SK-N-SH treated with all-trans-retinoic acid at 6 μM for 48 hours (cell line): ENCODE measurements at regions not wholly inside any gene's neighbourhood (a gene's known extent, or its start where the extent isn't known, plus 50 kb on each side); places are given as distances from the start of the nearest gene placed in this dataset.

ENCODE experiments used
- ATAC-seq: fragments of 200-7000 bp; cut with Tn5 transposase; 3 replicates; pipeline ENCODE4 v1.9.1; 2020; ENCODE audit warnings: mild to moderate bottlenecking, moderate library complexity
- ARNTL ChIP-seq: fragments of 450-650 bp; formaldehyde crosslinking; IDR thresholded peaks from 2 replicates; pipeline ENCODE4 v1.5.0; 2020; ENCODE audit warnings: low read depth, mild to moderate bottlenecking, moderate library complexity, borderline replicate concordance
- BACH2 ChIP-seq: fragments of 250-450 bp; sonication (Bioruptor Pico); IDR thresholded peaks from 2 replicates; pipeline ENCODE4 v1.9.0; 2021; ENCODE audit warnings: mild to moderate bottlenecking, borderline replicate concordance
- CSDC2 ChIP-seq: fragments of 250-450 bp; sonication (Bioruptor Pico); IDR thresholded peaks from 2 replicates; pipeline ENCODE4 v1.5.0; 2020; ENCODE audit warnings: mild to moderate bottlenecking, moderate library complexity
- ESRRG ChIP-seq: fragments of 250-450 bp; sonication (Bioruptor Pico); IDR thresholded peaks from 2 replicates; pipeline ENCODE4 v1.6.1; 2021; ENCODE audit warnings: mild to moderate bottlenecking
- GLIS3 ChIP-seq: fragments of 250-450 bp; sonication (Bioruptor Pico); IDR thresholded peaks from 2 replicates; pipeline ENCODE4 v1.5.0; 2020; ENCODE audit warnings: mild to moderate bottlenecking, moderate library complexity
- ISL1 ChIP-seq: fragments of 250-450 bp; sonication (Bioruptor Pico); IDR thresholded peaks from 2 replicates; pipeline ENCODE4 v2.1.2; 2022; ENCODE audit warnings: mild to moderate bottlenecking, moderate library complexity
- OSR1 ChIP-seq: fragments of 250-450 bp; sonication (Bioruptor Pico); IDR thresholded peaks from 2 replicates; pipeline ENCODE4 v1.8.0; 2022; ENCODE audit warnings: moderate library complexity, mild to moderate bottlenecking, inconsistent platforms
- PPARA ChIP-seq: fragments of 250-450 bp; sonication (Bioruptor Pico); IDR thresholded peaks from 2 replicates; pipeline ENCODE4 v1.5.0; 2020; ENCODE audit warnings: mild to moderate bottlenecking, borderline replicate concordance
- RARB ChIP-seq: fragments of 250-450 bp; sonication (Bioruptor Pico); IDR thresholded peaks from 2 replicates; pipeline ENCODE4 v1.8.0; 2021; ENCODE audit warnings: mild to moderate bottlenecking, moderate library complexity
- SNAI2 ChIP-seq: fragments of 250-450 bp; sonication (Bioruptor Pico); IDR thresholded peaks from 2 replicates; pipeline ENCODE4 v1.5.0; 2020; ENCODE audit warnings: mild to moderate bottlenecking, moderate library complexity
- TCF4 ChIP-seq: fragments of 250-450 bp; sonication (Bioruptor Pico); IDR thresholded peaks from 2 replicates; pipeline ENCODE4 v1.8.0; 2021; ENCODE audit warnings: mild to moderate bottlenecking, moderate library complexity, borderline replicate concordance
- TOX ChIP-seq: fragments of 250-450 bp; sonication (Bioruptor Pico); IDR thresholded peaks from 2 replicates; pipeline ENCODE4 v1.8.0; 2021; ENCODE audit warnings: mild to moderate bottlenecking, moderate library complexity, borderline replicate concordance
- ZC3H10 ChIP-seq: fragments of 250-450 bp; sonication (Bioruptor Pico); IDR thresholded peaks from 2 replicates; pipeline ENCODE4 v1.5.1; 2021; ENCODE audit warnings: mild to moderate bottlenecking, moderate library complexity
- ZFP3 ChIP-seq: fragments of 250-450 bp; sonication (Bioruptor Pico); IDR thresholded peaks from 2 replicates; pipeline ENCODE4 v1.5.0; 2020; ENCODE audit warnings: mild to moderate bottlenecking, moderate library complexity
- ZFP30 ChIP-seq: fragments of 450-650 bp; formaldehyde crosslinking; IDR thresholded peaks from 2 replicates; pipeline ENCODE4 v1.5.0; 2022; ENCODE audit warnings: mild to moderate bottlenecking, moderate library complexity
- ZNF565 ChIP-seq: fragments of 450-650 bp; formaldehyde crosslinking; conservative IDR thresholded peaks from 2 replicates; pipeline ENCODE4 v1.5.0; 2020; ENCODE audit warnings: low read depth, mild to moderate bottlenecking, moderate library complexity
- ZNF70 ChIP-seq: fragments of 450-650 bp; formaldehyde crosslinking; IDR thresholded peaks from 2 replicates; pipeline ENCODE4 v1.5.0; 2020; ENCODE audit warnings: mild to moderate bottlenecking, moderate library complexity
- ZNF8 ChIP-seq: fragments of 450-650 bp; formaldehyde crosslinking; IDR thresholded peaks from 2 replicates; pipeline ENCODE4 v1.5.0; 2020; ENCODE audit warnings: mild to moderate bottlenecking, moderate library complexity
- TF ChIP-seq, protein P1 (sequence below): fragments of 250-450 bp; sonication (Bioruptor Pico); IDR thresholded peaks from 2 replicates; pipeline ENCODE4 v1.5.0; 2020; ENCODE audit warnings: mild to moderate bottlenecking, moderate library complexity
- TF ChIP-seq, protein P2 (sequence below): fragments of 250-450 bp; sonication (Bioruptor Pico); IDR thresholded peaks from 2 replicates; pipeline ENCODE4 v1.8.0; 2021; ENCODE audit warnings: low read depth, mild to moderate bottlenecking, moderate library complexity, borderline replicate concordance
- TF ChIP-seq, protein P3 (sequence below): fragments of 250-450 bp; sonication (Bioruptor Pico); IDR thresholded peaks from 2 replicates; pipeline ENCODE4 v1.5.1; 2020; ENCODE audit warnings: low read depth, mild to moderate bottlenecking, moderate library complexity
- TF ChIP-seq, protein P4 (sequence below): fragments of 250-450 bp; sonication (Bioruptor Pico); IDR thresholded peaks from 2 replicates; pipeline ENCODE4 v1.5.1; 2021; ENCODE audit warnings: mild to moderate bottlenecking, moderate library complexity
- TF ChIP-seq, protein P5 (sequence below): fragments of 250-450 bp; sonication (Bioruptor Pico); IDR thresholded peaks from 2 replicates; pipeline ENCODE4 v1.8.0; 2020; ENCODE audit warnings: mild to moderate bottlenecking, moderate library complexity, borderline replicate concordance

DNA sequence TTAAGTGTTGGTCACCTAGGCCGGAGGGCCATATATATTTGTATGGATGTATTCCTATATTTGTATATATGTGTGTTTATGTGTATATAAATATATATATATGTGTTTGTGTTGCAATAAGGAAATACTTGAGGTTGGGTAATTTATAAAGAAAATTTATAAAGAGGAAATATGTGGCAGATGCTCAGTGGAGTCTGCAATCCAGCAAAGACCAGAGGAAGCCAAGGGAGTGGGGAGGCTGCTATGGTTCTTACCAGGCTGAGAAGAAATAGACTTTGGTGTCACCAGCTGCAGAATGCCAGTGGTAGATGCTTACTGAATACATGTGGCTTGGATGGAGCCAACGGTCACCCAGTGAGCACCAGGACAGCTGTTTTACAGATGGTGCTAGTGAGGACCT lies 97.4 kb upstream of the ELOVL5 start:
- ATAC-seq: no peak
- TF ChIP-seq ESRRG (no peak), GLIS3 (CRISPR knock-in tag) (no peak), ARNTL (no peak), OSR1 (CRISPR knock-in tag) (no peak), ZFP3 (CRISPR knock-in tag) (no peak), RARB (CRISPR knock-in tag) (no peak), ZNF8 (CRISPR knock-in tag) (no peak), ZNF565 (CRISPR knock-in tag) (no peak), ZC3H10 (CRISPR knock-in tag) (no peak), ZNF70 (CRISPR knock-in tag) (no peak), BACH2 (CRISPR knock-in tag) (no peak), SNAI2 (CRISPR knock-in tag) (no peak), PPARA (no peak), TCF4 (CRISPR knock-in tag) (no peak), ZFP30 (CRISPR knock-in tag) (no peak), TOX (CRISPR knock-in tag) (no peak)
- TF ChIP-seq, protein P1, sequence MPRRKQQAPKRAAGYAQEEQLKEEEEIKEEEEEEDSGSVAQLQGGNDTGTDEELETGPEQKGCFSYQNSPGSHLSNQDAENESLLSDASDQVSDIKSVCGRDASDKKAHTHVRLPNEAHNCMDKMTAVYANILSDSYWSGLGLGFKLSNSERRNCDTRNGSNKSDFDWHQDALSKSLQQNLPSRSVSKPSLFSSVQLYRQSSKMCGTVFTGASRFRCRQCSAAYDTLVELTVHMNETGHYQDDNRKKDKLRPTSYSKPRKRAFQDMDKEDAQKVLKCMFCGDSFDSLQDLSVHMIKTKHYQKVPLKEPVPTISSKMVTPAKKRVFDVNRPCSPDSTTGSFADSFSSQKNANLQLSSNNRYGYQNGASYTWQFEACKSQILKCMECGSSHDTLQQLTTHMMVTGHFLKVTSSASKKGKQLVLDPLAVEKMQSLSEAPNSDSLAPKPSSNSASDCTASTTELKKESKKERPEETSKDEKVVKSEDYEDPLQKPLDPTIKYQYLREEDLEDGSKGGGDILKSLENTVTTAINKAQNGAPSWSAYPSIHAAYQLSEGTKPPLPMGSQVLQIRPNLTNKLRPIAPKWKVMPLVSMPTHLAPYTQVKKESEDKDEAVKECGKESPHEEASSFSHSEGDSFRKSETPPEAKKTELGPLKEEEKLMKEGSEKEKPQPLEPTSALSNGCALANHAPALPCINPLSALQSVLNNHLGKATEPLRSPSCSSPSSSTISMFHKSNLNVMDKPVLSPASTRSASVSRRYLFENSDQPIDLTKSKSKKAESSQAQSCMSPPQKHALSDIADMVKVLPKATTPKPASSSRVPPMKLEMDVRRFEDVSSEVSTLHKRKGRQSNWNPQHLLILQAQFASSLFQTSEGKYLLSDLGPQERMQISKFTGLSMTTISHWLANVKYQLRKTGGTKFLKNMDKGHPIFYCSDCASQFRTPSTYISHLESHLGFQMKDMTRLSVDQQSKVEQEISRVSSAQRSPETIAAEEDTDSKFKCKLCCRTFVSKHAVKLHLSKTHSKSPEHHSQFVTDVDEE: no peak
- TF ChIP-seq, protein P2, sequence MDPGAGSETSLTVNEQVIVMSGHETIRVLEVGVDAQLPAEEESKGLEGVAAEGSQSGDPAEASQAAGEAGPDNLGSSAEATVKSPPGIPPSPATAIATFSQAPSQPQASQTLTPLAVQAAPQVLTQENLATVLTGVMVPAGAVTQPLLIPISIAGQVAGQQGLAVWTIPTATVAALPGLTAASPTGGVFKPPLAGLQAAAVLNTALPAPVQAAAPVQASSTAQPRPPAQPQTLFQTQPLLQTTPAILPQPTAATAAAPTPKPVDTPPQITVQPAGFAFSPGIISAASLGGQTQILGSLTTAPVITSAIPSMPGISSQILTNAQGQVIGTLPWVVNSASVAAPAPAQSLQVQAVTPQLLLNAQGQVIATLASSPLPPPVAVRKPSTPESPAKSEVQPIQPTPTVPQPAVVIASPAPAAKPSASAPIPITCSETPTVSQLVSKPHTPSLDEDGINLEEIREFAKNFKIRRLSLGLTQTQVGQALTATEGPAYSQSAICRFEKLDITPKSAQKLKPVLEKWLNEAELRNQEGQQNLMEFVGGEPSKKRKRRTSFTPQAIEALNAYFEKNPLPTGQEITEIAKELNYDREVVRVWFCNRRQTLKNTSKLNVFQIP: no peak
- TF ChIP-seq, protein P3, sequence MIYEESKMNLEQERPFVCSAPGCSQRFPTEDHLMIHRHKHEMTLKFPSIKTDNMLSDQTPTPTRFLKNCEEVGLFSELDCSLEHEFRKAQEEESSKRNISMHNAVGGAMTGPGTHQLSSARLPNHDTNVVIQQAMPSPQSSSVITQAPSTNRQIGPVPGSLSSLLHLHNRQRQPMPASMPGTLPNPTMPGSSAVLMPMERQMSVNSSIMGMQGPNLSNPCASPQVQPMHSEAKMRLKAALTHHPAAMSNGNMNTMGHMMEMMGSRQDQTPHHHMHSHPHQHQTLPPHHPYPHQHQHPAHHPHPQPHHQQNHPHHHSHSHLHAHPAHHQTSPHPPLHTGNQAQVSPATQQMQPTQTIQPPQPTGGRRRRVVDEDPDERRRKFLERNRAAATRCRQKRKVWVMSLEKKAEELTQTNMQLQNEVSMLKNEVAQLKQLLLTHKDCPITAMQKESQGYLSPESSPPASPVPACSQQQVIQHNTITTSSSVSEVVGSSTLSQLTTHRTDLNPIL (CRISPR knock-in tag): no peak
- TF ChIP-seq, protein P4, sequence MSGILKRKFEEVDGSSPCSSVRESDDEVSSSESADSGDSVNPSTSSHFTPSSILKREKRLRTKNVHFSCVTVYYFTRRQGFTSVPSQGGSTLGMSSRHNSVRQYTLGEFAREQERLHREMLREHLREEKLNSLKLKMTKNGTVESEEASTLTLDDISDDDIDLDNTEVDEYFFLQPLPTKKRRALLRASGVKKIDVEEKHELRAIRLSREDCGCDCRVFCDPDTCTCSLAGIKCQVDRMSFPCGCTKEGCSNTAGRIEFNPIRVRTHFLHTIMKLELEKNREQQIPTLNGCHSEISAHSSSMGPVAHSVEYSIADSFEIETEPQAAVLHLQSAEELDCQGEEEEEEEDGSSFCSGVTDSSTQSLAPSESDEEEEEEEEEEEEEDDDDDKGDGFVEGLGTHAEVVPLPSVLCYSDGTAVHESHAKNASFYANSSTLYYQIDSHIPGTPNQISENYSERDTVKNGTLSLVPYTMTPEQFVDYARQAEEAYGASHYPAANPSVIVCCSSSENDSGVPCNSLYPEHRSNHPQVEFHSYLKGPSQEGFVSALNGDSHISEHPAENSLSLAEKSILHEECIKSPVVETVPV (CRISPR knock-in tag): no peak

DNA sequence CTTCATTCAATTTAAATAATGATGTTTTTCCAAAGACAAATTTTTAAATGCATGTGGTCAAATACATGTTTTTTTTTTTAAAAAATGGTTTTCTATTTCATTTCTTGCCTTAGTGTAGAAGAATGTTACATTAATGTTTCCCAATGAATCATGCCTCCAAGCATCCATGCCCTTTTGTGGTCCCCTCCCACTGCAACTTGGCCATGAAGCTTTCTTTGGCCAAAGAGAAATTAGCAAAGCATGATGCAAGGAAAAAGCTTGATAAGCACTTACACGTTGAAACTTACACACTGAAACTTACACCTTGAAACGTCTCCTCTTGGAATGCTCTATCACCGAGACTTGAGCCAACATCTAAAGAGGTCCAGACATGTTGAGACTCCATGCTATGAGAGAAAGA lies 93.0 kb upstream of the ELOVL5 start:
- ATAC-seq: no peak

More for the DNA sequence above, 93.0 kb upstream of the ELOVL5 start:
- TF ChIP-seq TOX (CRISPR knock-in tag) (no peak), ZNF565 (CRISPR knock-in tag) (no peak), ESRRG (no peak), CSDC2 (CRISPR knock-in tag) (no peak), ZNF70 (CRISPR knock-in tag) (no peak), ARNTL (no peak), PPARA (no peak), OSR1 (CRISPR knock-in tag) (no peak), GLIS3 (CRISPR knock-in tag) (no peak), ISL1 (CRISPR knock-in tag) (no peak), ZNF8 (CRISPR knock-in tag) (no peak), ZFP30 (CRISPR knock-in tag) (no peak)
- TF ChIP-seq, protein P3 (CRISPR knock-in tag): no peak
- TF ChIP-seq, protein P2: no peak
- TF ChIP-seq, protein P1: no peak
- TF ChIP-seq, protein P5, sequence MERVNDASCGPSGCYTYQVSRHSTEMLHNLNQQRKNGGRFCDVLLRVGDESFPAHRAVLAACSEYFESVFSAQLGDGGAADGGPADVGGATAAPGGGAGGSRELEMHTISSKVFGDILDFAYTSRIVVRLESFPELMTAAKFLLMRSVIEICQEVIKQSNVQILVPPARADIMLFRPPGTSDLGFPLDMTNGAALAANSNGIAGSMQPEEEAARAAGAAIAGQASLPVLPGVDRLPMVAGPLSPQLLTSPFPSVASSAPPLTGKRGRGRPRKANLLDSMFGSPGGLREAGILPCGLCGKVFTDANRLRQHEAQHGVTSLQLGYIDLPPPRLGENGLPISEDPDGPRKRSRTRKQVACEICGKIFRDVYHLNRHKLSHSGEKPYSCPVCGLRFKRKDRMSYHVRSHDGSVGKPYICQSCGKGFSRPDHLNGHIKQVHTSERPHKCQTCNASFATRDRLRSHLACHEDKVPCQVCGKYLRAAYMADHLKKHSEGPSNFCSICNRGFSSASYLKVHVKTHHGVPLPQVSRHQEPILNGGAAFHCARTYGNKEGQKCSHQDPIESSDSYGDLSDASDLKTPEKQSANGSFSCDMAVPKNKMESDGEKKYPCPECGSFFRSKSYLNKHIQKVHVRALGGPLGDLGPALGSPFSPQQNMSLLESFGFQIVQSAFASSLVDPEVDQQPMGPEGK: no peak
